ENCODE measurements at regions not wholly inside any gene's neighbourhood (a gene's known extent, or its start where the extent isn't known, plus 50 kb on each side); places are given as distances from the start of the nearest gene placed in this dataset.

GRCh38 chr18:26635466-26635865 lies 87.1 kb upstream of the KCTD1 start:
- H3K4me1 ChIP-seq (ENCODE audit: control insufficient read depth in 5 of 5, insufficient read depth in 5 of 5, low read length in 5 of 5): peaks cover 0 to 4% (median 0%) of the 10 kb centered on the region in 5 donors
- no peak for DNase-seq
- no peaks in the 10 kb centered on the region for H3K27me3 ChIP-seq (ENCODE audit: control insufficient read depth in 3 of 3, insufficient read depth in 3 of 3, low read length in 2 of 3)
- H3K4me3 ChIP-seq: no peak overlapping the region
- H3K36me3 ChIP-seq (ENCODE audit: control insufficient read depth in 4 of 4, insufficient read depth in 4 of 4, low read length in 4 of 4): no peaks in the 10 kb centered on the region
- H3K9ac ChIP-seq (ENCODE audit: insufficient read depth in 1 of 2, low read length in 2 of 2): no peak overlapping the region
- TF ChIP-seq CTCF (IDR thresholded peaks at IDR 0.05; ENCODE audit: control extremely low read depth, extremely low read depth): no peak
- whole genome bisulfite sequencing, 2 donors: 84 to 94% methylated on average over 4 of the region's 4 CpGs
- ATAC-seq (ENCODE audit: insufficient read depth, low FRiP score): no peak
- H3K27ac ChIP-seq (ENCODE audit: low read depth in 1 of 2, low read length in 1 of 2): no peak overlapping the region
- no peaks in the 10 kb centered on the region for H3K9me3 ChIP-seq (ENCODE audit: control insufficient read depth in 4 of 4, insufficient read depth in 3 of 4, low read length in 3 of 4)

GRCh38 chr18:26634631-26635030 lies 86.3 kb upstream of the KCTD1 start:
- no peak for TF ChIP-seq CTCF (IDR thresholded peaks at IDR 0.05; ENCODE audit: control extremely low read depth, extremely low read depth)
- Histone ChIP-seq H3K27ac (ENCODE audit: low read depth in 1 of 2, low read length in 1 of 2) (no peak overlapping the region), H3K36me3 (ENCODE audit: control insufficient read depth in 4 of 4, insufficient read depth in 4 of 4, low read length in 4 of 4) (no peaks in the 10 kb centered on the region), H3K4me3 (no peak overlapping the region), H3K4me1 (ENCODE audit: control insufficient read depth in 5 of 5, insufficient read depth in 5 of 5, low read length in 5 of 5) (peaks cover 0 to 5% (median 0%) of the 10 kb centered on the region in 5 donors), H3K9ac (ENCODE audit: insufficient read depth in 1 of 2, low read length in 2 of 2) (no peak overlapping the region), H3K27me3 (ENCODE audit: control insufficient read depth in 3 of 3, insufficient read depth in 3 of 3, low read length in 2 of 3) (no peaks in the 10 kb centered on the region), H3K9me3 (ENCODE audit: control insufficient read depth in 4 of 4, insufficient read depth in 3 of 4, low read length in 3 of 4) (no peaks in the 10 kb centered on the region)
- ATAC-seq (ENCODE audit: insufficient read depth, low FRiP score): no peak
- DNase-seq: no peak
- WGBS, 2 donors: 58 to 70% methylated on average over 4 of the region's 4 CpGs

- no peak for DNase-seq
- 0 to 49% methylated on average over 1 of the region's 1 CpG for WGBS, 2 donors
- Histone ChIP-seq H3K27ac (ENCODE audit: low read depth in 1 of 2, low read length in 1 of 2) (no peak overlapping the region), H3K9me3 (ENCODE audit: control insufficient read depth in 4 of 4, insufficient read depth in 3 of 4, low read length in 3 of 4) (no peaks in the 10 kb centered on the region), H3K4me3 (no peak overlapping the region), H3K36me3 (ENCODE audit: control insufficient read depth in 4 of 4, insufficient read depth in 4 of 4, low read length in 4 of 4) (no peaks in the 10 kb centered on the region), H3K4me1 (ENCODE audit: control insufficient read depth in 5 of 5, insufficient read depth in 5 of 5, low read length in 5 of 5) (peaks cover 0 to 5% (median 0%) of the 10 kb centered on the region in 5 donors), H3K27me3 (ENCODE audit: control insufficient read depth in 3 of 3, insufficient read depth in 3 of 3, low read length in 2 of 3) (no peaks in the 10 kb centered on the region), H3K9ac (ENCODE audit: insufficient read depth in 1 of 2, low read length in 2 of 2) (no peak overlapping the region)
- ATAC-seq (ENCODE audit: insufficient read depth, low FRiP score): no peak
- no peak for TF ChIP-seq CTCF (IDR thresholded peaks at IDR 0.05; ENCODE audit: control extremely low read depth, extremely low read depth)
Measured at GRCh38 chr18:26631135-26631534, 82.8 kb upstream of the KCTD1 start.

GRCh38 chr18:26630596-26630995 lies 82.2 kb upstream of the KCTD1 start:
- H3K4me1 ChIP-seq (ENCODE audit: control insufficient read depth in 5 of 5, insufficient read depth in 5 of 5, low read length in 5 of 5): peaks cover 0 to 5% (median 0%) of the 10 kb centered on the region in 5 donors
- H3K9ac ChIP-seq (ENCODE audit: insufficient read depth in 1 of 2, low read length in 2 of 2): no peak overlapping the region
- H3K36me3 ChIP-seq (ENCODE audit: control insufficient read depth in 4 of 4, insufficient read depth in 4 of 4, low read length in 4 of 4): no peaks in the 10 kb centered on the region
- H3K9me3 ChIP-seq (ENCODE audit: control insufficient read depth in 4 of 4, insufficient read depth in 3 of 4, low read length in 3 of 4): no peaks in the 10 kb centered on the region
- H3K27ac ChIP-seq (ENCODE audit: low read depth in 1 of 2, low read length in 1 of 2): no peak overlapping the region
- 78 to 82% methylated on average over 4 of the region's 4 CpGs for WGBS, 2 donors
- TF ChIP-seq CTCF (IDR thresholded peaks at IDR 0.05; ENCODE audit: control extremely low read depth, extremely low read depth): no peak
- DNase-seq (no peak), ATAC-seq (ENCODE audit: insufficient read depth, low FRiP score) (no peak)
- no peaks in the 10 kb centered on the region for H3K27me3 ChIP-seq (ENCODE audit: control insufficient read depth in 3 of 3, insufficient read depth in 3 of 3, low read length in 2 of 3)
- no peak overlapping the region for H3K4me3 ChIP-seq
